ENCODE measurements at regions not wholly inside any gene's neighbourhood (a gene's known extent, or its start where the extent isn't known, plus 50 kb on each side); places are given as distances from the start of the nearest gene placed in this dataset.
A peak's percentile ranks its signal among the peaks of the same experiment; 100 is the strongest.

- no peaks in the 10 kb centered on the region for H3K9me3 Mint-ChIP-seq
- peak; percentile 12 for DNase-seq
- peak overlapping the region; percentile 7 for H3K27ac Mint-ChIP-seq
- no peaks in the 10 kb centered on the region for H3K27me3 Mint-ChIP-seq
- CTCF ChIA-PET = interaction anchor here (1.0 kb wide), 1 partner anchor 73 kb away, joined by 3 read pairs; no protein-coding TSS in a partner anchor
- no peak overlapping the region for H3K4me3 Mint-ChIP-seq
- H3K4me1 Mint-ChIP-seq = peaks cover 39% of the 10 kb centered on the region
- H3K36me3 Mint-ChIP-seq = peaks cover 15% of the 10 kb centered on the region
Observed at GRCh38 chr22:46079093-46079860, 71.0 kb upstream of the PPARA start.

- Mint-ChIP-seq H3K36me3 (peaks cover 12% of the 10 kb centered on the region), H3K27me3 (no peaks in the 10 kb centered on the region), H3K4me3 (no peak overlapping the region), H3K27ac (no peak overlapping the region), H3K9me3 (no peaks in the 10 kb centered on the region), H3K4me1 (peaks cover 30% of the 10 kb centered on the region)
- CTCF ChIA-PET = no interaction called here
- DNase-seq = no peak
Observed at GRCh38 chr22:46079861-46080821, 70.2 kb upstream of the PPARA start.

- no peak overlapping the region for H3K27ac Mint-ChIP-seq
- peaks cover 21% of the 10 kb centered on the region for H3K4me1 Mint-ChIP-seq
- DNase-seq = no peak
- CTCF ChIA-PET = no interaction called here
- H3K36me3 Mint-ChIP-seq = peaks cover 5% of the 10 kb centered on the region
- no peaks in the 10 kb centered on the region for H3K9me3 Mint-ChIP-seq
- H3K4me3 Mint-ChIP-seq = no peak overlapping the region
- no peaks in the 10 kb centered on the region for H3K27me3 Mint-ChIP-seq
Observed at GRCh38 chr22:46081036-46081830, 69.1 kb upstream of the PPARA start.

- Mint-ChIP-seq H3K4me3 (no peak overlapping the region), H3K27me3 (no peaks in the 10 kb centered on the region), H3K27ac (no peak overlapping the region), H3K9me3 (no peaks in the 10 kb centered on the region), H3K36me3 (peaks cover 4% of the 10 kb centered on the region), H3K4me1 (peaks cover 17% of the 10 kb centered on the region)
- CTCF ChIA-PET = no interaction called here
- DNase-seq = no peak
Observed at GRCh38 chr22:46081831-46082210, 68.5 kb upstream of the PPARA start.

GRCh38 chr22:46082633-46083032, 67.7 kb upstream of the PPARA start:
- Mint-ChIP-seq H3K9me3 (no peaks in the 10 kb centered on the region), H3K27me3 (no peaks in the 10 kb centered on the region), H3K36me3 (peaks cover 2% of the 10 kb centered on the region), H3K4me3 (no peak overlapping the region), H3K4me1 (peaks cover 9% of the 10 kb centered on the region), H3K27ac (no peak overlapping the region)
- DNase-seq = no peak
- CTCF ChIA-PET = no interaction called here

- H3K4me1 Mint-ChIP-seq = peaks cover 7% of the 10 kb centered on the region
- H3K27ac Mint-ChIP-seq = no peak overlapping the region
- no peak for DNase-seq
- no peaks in the 10 kb centered on the region for H3K27me3 Mint-ChIP-seq
- H3K4me3 Mint-ChIP-seq = no peak overlapping the region
- CTCF ChIA-PET = no interaction called here
- peaks cover 2% of the 10 kb centered on the region for H3K36me3 Mint-ChIP-seq
- H3K9me3 Mint-ChIP-seq = no peaks in the 10 kb centered on the region
Observed at GRCh38 chr22:46083383-46084350, 66.7 kb upstream of the PPARA start.

- Mint-ChIP-seq H3K4me1 (peaks cover 7% of the 10 kb centered on the region), H3K36me3 (peaks cover 2% of the 10 kb centered on the region), H3K27me3 (no peaks in the 10 kb centered on the region), H3K9me3 (no peaks in the 10 kb centered on the region), H3K27ac (no peak overlapping the region), H3K4me3 (no peak overlapping the region)
- CTCF ChIA-PET = no interaction called here
- no peak for DNase-seq
Observed at GRCh38 chr22:46084376-46084775, 66.0 kb upstream of the PPARA start.

- peaks cover 7% of the 10 kb centered on the region for H3K4me1 Mint-ChIP-seq
- peaks cover 2% of the 10 kb centered on the region for H3K36me3 Mint-ChIP-seq
- no peak overlapping the region for H3K4me3 Mint-ChIP-seq
- CTCF ChIA-PET = no interaction called here
- no peak for DNase-seq
- no peaks in the 10 kb centered on the region for H3K27me3 Mint-ChIP-seq
- H3K9me3 Mint-ChIP-seq = no peaks in the 10 kb centered on the region
- no peak overlapping the region for H3K27ac Mint-ChIP-seq
Observed at GRCh38 chr22:46084943-46085827, 65.1 kb upstream of the PPARA start.

- H3K4me3 Mint-ChIP-seq = no peak overlapping the region
- H3K27ac Mint-ChIP-seq = no peak overlapping the region
- H3K9me3 Mint-ChIP-seq = no peaks in the 10 kb centered on the region
- no peaks in the 10 kb centered on the region for H3K27me3 Mint-ChIP-seq
- H3K36me3 Mint-ChIP-seq = peaks cover 2% of the 10 kb centered on the region
- peaks cover 10% of the 10 kb centered on the region for H3K4me1 Mint-ChIP-seq
- no peak for DNase-seq
- CTCF ChIA-PET = no interaction called here
Observed at GRCh38 chr22:46085828-46086576, 64.3 kb upstream of the PPARA start.

GRCh38 chr22:46086577-46087335, 63.6 kb upstream of the PPARA start:
- CTCF ChIA-PET = no interaction called here
- no peak overlapping the region for H3K4me3 Mint-ChIP-seq
- peaks cover 13% of the 10 kb centered on the region for H3K4me1 Mint-ChIP-seq
- no peak for DNase-seq
- no peak overlapping the region for H3K27ac Mint-ChIP-seq
- H3K36me3 Mint-ChIP-seq = peaks cover 2% of the 10 kb centered on the region
- H3K27me3 Mint-ChIP-seq = no peaks in the 10 kb centered on the region
- H3K9me3 Mint-ChIP-seq = no peaks in the 10 kb centered on the region

- Mint-ChIP-seq H3K27ac (no peak overlapping the region), H3K27me3 (no peaks in the 10 kb centered on the region), H3K4me3 (no peak overlapping the region), H3K36me3 (peaks cover 2% of the 10 kb centered on the region), H3K9me3 (no peaks in the 10 kb centered on the region), H3K4me1 (peaks cover 13% of the 10 kb centered on the region)
- CTCF ChIA-PET = no interaction called here
- no peak for DNase-seq
Observed at GRCh38 chr22:46087336-46087690, 63.0 kb upstream of the PPARA start.

Measured in activated naive CD4-positive, alpha-beta T cell treated with anti-CD3 and anti-CD28 coated beads, Interleukin-2, amount 10 ng/mL, durations not matched to agents 7 days and 5 days (primary cell).